Left cardiac atrium (tissue), 4 donors: ENCODE measurements at regions not wholly inside any gene's neighbourhood (a gene's known extent, or its start where the extent isn't known, plus 50 kb on each side); places are given as distances from the start of the nearest gene placed in this dataset.

Experiments used
- ATAC-seq, 2 donors: fragments of 200-7000 bp; cut with Tn5 transposase; one replicate each; pipeline ENCODE4 v1.9.1; 2020; ENCODE audit warnings: mild to moderate bottlenecking in 2 of 2, moderate library complexity in 2 of 2
- DNase-seq: peaks from one replicate; pipeline ENCODE4 v3.0.0-alpha.2; 2020
- intact Hi-C, 2 donors: fragments of 100-400 bp; cut with DNase I; formaldehyde crosslinking; loops; one replicate each; pipeline versions ENCODE4 v1.14.1 to v1.15.1; 2022 to 2023
- donor health status: DM: no; HTN: yes; CAD: no.
- donor health status: DM: no; HTN: yes; CAD: no; lungs with severe emphysema.
- donor health status: DM: yes; HTN: yes; CAD: no.
- donor health status: Dilated cardiomyopathy.

DNA sequence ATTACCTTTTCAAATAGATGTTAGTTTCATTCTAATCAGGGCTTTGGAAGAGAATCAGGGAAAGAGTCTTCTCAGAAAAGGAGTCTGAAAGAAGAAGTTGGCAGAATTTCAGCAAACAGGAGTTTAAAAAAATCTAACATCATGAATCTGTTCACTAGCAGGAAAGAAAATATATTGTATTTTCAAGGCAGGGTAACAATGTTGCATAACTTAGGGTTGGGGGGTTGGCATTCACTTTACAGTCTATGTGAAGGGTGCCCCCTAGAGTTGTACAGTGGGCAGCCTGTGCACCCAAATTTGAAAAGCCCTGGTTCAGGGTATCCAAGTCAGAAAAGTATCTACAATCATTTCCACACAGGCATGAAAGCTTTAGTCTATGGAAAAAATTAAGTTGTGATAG, 348.4 kb upstream of the SLC30A5 start:
- DNase-seq (no peak), ATAC-seq (peak in 1 of 2 donors; percentile 61)
- intact Hi-C loops, result no loop called here

DNA sequence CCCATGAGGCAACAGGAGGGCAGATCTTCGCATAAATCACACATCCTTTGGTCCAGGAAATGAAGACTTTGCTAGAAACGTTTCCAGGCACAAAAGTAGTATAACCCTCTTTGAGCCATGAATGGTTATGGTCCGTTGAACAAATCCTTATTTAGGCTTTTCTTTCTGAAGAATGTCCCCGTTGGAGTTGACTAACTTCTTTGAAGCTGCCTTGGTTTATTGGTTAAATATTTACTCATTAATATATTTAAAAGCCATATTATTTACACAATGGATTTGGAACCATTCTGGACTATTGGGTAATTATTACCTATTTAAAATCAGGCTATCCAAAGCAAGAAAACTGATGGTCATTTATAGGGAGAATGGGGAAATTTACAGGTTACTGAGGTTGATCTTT, 347.6 kb upstream of the SLC30A5 start:
- DNase-seq (no peak), ATAC-seq (no peak)
- intact Hi-C loops, result no loop called here

DNA sequence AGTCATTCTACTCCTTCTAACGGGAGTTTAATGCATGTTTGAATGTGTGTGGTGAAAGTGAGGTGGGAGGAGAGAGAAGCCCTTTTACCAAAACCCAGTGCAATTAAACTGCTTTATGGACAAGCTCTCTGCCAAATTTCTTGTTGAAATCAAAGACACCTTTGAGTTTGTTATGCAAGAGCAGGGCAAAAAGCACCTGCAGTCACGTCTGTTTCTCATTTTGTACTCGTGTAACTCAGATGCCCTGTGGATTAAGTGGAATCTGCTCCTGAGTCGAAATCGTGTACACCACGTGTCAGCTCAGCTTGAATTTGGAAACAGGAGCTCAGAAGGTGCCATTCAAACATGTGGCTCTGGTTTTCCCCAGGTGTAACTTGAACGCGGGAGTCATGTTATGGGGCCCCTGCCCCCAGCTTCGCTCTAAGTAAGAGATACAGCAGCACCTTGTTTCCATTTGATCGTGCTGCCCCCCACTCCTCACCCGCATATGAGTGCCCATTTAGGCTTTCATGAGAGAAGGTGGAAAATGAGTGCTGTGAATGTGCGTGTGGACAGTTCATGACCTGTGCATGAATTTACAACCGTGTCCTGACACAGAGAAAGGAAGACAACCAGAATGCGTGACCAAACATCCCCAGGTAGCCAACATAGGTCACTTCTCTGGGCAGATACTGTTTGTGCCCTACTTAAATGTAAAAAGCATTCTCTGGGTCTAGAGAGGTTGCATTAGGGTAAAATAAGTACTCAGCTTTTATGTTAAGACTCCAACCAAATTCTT, 347.0 kb upstream of the SLC30A5 start:
- intact Hi-C loops, result no loop called here
- ATAC-seq (no peak), DNase-seq (no peak)

DNA sequence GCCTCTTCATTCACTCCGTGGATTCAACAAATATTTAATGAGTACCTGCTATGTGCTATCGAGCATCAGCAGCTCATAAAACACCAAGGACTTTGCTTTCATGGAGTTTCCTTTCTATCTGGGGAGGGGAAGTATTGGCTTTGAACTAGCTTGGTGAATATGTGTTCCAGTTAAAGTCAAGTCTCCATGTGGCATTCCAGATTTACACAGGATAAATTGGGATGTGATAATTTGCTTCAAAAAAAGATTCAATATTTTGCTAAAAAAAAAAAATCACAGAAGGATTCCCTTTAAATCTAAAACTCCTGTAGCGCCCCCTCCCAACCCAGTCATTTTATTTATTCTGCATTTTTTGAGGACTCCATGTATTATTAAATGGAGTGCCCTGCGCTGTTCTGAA, 346.3 kb upstream of the SLC30A5 start:
- ATAC-seq (no peak), DNase-seq (no peak)
- intact Hi-C loops, result no loop called here

DNA sequence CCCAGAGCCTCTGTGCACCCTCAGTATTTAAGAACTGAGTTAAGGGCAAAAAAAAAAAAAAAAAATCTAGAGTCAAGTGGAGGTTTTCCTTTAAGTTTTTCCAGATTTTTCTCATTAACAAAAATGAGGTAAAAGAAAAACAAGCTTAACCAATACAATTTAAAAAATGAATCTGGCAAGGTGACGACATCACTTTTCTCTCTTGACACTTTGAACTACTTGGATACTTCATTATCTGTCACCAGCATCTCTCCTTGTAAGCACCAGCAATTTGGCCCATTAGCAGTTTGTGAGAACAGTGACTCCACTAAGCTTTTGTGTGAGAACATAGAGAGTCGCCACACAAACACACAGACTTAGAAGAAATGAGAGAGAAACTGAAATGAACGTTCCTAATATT, 345.7 kb upstream of the SLC30A5 start:
- intact Hi-C loops, result no loop called here
- DNase-seq, result no peak
- ATAC-seq, result no peak

DNA sequence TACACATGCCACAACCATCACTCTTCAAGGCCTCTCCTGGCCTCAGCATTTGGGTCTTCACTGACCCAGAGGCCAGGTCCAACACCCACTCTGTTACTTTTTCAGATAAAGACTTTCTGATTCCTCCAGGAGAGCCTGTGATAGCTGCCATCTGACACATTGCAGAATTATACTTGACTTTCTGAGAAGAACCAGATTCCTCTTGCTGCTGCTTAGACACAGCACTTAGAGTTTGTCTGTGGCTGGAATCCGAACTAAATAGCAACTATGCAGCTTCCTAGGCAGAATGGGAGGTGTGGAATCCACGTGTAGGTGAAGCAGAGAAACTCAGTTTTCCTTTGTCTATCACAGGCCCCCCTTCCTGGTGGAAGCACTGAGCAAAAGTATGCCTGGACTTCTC, 344.7 kb upstream of the SLC30A5 start:
- intact Hi-C loops, result no loop called here
- no peak for ATAC-seq
- DNase-seq, result no peak

DNA sequence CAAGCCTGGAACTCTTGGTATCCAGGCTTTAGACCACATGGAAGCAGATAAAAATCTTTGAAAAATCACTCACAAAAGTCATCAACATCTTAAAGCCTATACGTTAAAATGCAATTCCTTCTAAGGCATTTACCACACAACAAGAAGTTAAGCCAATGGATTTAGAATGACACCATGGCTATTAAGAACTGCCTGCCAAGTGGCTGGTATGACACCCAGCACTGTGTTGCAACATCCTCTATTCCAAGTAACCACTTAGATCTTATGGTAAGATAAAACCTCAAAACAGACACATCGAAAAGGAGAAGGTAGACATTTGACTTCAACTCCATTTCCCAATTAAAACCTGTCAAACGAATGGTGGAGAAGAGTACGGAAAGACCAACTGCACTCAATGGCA, 344.2 kb upstream of the SLC30A5 start:
- ATAC-seq (no peak), DNase-seq (no peak)
- intact Hi-C loops, result no loop called here

DNA sequence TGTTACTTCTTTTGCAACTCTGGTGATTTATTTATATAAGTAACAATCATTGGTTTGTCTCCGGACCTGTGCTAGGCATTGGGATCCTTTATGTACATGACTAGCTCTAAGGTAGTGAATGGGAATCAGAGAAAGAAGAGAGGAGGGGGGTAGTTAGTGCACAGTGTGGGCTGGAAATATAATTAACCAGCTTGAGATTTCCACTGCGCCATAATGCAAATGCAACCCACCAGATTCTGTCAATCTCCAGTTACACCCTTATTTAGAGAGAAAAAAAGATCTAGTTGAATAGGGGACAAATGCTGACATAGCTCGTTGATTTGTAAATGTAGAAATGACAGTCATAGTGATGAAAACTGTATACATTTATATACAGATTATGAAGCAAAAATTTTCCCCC, 342.2 kb upstream of the SLC30A5 start:
- DNase-seq (no peak), ATAC-seq (no peak)
- intact Hi-C loops, result no loop called here

DNA sequence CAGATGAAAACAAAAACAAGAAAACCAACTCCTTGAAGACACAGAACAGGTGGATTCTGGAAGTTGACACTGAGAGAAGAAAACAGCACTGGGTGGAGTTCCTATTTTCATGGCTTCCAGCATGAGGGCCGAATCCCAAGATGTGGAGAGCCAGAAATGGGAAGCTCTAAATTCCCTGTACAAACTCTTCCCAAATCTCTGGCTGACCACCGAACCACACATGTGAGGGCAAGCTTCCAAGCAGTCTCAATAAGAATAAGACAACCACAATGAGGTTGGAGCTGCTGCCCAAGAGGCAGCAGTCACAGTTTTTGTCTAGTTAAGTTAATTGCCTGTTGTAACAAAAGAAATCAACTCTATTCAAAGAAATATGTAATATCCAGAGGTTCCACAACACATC, 339.3 kb upstream of the SLC30A5 start:
- no peak for ATAC-seq
- intact Hi-C loops, result no loop called here

DNA sequence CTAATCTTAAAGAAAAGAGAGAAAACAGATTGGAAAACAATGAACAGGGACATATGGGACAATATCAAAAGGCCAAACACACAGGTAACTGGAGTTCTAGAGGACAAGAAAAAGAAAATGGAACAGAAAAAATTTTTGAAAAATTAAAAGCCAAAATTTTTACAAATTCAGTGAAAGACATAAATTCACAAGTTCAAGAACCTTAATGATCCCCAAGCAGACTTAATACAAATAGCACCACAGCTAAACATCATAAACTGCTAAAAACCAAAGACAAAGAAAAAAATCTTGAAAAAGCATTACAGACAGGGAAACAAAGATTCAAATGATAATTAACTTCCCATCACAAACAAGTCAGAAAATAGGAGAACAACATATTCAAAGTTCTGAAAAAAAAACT, 338.5 kb upstream of the SLC30A5 start:
- intact Hi-C loops, result no loop called here
- no peak for DNase-seq
- no peak for ATAC-seq

More for the DNA sequence above, 339.3 kb upstream of the SLC30A5 start:
- DNase-seq, result no peak

DNA sequence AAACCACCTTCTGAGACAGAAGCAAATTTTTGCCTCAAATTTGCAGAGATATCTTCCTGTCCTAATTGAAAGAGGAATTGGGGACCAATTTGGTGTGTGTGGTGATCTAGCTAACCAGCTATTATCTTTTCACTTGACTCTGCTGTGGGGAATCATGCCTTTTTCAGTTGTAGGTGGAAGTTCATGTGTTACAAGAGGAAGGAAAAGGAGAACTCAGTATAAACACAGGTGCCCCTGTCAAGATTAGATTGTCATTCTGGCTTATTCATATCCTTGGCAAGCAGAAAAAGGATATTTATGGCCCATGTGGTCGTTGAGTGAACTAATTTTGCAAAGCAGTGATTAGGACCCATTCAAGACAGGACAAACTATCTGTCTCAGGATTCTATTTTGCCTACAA, 336.8 kb upstream of the SLC30A5 start:
- DNase-seq, result no peak
- no peak for ATAC-seq
- intact Hi-C loops, result no loop called here

DNA sequence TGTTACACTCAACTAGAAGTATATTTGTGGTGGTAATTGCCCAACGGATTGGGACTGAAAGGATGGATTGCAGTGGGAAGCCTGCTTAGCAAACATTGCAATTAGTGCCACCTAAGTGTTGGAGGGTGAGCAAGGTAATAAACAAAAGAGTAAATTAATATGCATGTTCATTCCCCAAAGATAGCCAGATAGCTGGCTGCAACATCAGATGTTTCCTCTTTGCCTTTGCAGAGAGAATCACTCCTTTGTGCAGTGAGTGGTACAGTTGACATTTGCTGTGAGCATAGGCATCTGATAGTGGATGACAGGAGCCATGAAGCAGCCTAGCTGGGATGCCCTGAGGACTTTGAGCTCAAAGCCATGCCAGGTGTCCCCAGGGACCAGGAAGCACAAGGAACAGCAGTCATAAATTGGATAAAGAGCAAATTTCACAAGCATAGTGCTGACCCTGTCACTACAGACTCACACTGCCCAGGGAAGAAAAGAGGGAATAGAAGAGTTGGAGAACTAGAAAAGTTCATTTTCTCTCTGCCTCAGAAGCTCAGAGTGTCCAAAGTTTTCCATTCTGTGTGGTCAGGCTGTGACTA, 336.1 kb upstream of the SLC30A5 start:
- DNase-seq (no peak), ATAC-seq (no peak)
- intact Hi-C loops, result no loop called here

DNA sequence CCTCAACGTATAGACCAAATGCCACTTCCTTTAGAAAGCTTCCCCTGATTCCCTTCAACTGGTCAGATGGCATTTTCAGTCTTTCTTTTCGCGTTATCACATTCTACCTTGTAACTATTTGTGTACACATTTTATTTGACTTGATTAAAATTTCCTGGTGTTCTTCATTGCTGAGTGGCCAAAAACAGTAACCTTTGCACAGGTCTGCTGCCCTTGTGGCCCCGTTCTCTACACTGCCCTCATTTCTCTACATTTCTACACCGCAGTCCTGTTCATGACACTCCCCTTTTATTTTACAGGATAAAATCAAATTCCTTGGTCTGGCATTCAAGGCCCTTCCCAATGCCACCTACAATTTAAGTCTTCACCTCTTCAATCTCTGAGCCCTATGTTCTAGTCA, 334.2 kb upstream of the SLC30A5 start:
- ATAC-seq (no peak), DNase-seq (no peak)
- intact Hi-C loops, result no loop called here

DNA sequence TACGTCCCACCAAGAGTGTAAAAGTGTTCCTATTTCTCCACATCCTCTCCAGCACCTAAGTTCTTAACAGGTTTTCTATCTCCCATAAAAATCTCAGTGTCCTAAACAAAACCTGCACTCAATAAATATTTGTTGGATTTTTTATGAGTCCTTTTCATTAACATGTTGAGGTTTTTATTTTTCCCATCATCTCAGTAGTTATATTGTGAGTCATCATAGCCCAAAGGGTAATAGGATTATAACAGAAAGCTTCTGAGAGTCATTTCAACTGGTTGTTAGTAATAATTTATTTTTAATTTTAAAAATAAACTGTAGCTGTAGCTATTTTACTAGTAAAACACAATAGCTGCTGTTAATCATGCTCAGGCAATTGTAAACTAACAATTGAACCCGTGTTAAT, 331.6 kb upstream of the SLC30A5 start:
- no peak for ATAC-seq
- intact Hi-C loops, result no loop called here
- DNase-seq, result no peak

DNA sequence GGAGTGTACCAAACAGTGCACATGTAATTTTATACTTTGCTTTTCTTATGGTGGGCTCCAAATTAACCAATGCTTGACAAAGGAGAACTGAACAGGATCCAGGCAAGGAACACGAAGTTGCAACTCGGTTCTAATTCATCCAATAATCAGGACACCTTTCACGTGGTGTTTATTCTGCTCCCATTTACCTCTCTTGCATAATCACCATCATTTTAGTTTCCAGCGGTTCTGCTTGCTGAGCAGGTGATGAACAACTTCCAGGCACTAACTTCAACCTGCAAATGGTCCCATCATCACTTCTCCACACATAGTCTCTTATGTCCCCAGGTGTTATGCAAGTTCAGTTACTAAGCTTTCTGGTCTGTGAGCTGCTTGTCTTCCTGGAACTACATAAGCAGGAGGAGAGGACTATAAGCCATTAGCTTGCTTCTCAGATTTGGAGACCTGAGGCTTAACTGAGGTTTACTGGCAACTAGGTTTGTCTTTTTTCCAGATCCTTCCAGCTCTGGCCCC, 326.8 kb upstream of the SLC30A5 start:
- DNase-seq (no peak), ATAC-seq (no peak)
- intact Hi-C loops, result no loop called here

DNA sequence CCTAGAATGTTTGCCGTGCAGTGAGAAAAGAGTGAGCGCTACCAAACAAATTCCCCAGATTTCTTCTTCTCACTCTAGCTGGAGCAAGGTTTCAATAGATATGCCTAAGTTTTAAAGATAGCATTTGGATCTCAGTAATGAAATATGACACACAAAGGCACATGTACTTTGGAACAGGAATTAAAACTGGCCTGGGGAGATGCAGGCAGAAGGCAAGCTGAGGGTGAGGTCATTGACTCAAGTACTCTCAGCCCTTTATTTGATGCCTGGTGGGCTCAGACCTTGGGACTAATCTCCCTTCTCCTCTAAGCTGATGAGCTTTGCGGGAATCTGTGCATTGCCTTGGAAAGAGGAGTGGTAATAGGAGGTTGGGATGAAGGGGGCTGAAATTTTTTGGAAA, 323.3 kb upstream of the SLC30A5 start:
- intact Hi-C loops, result no loop called here
- no peak for DNase-seq
- no peak for ATAC-seq

DNA sequence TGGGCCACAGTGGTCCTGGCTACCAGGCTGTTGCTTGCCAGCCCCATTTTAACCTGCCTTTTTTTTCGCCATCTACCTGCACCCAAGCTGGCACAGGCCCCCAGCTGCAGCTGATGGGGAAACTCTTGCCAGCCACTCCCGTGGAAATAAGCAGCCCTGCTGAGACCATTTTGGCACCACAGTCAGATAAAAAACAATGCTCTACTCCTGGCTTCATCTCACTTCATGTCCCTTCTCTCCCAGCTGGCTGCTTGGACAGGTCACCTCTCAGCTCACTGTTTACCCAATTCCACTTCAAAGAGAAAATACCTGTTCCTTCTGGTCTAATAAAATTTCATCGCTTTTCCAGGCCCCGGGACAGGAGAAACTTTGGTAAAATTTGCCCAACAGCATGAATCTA, 322.6 kb upstream of the SLC30A5 start:
- no peak for ATAC-seq

DNA sequence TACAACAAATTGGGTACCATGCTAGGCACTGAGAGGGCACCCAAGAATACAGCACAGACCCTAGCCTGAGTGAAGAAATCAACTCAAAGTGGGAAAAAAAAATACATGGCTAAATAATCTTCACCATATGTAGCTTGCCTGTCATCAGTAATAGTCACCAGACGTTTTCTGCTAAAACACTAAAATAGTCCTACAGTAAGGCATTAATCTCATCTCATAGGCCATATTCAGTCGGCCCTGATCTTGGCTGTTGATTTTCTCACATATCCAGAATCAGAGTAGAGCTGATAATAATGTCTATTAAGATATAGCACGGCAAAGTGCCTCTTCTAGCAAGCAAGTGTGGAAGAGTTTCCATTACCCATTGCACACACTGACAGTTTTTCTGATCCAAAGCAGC, 322.1 kb upstream of the SLC30A5 start:
- intact Hi-C loops, result no loop called here
- DNase-seq, result no peak
- no peak for ATAC-seq

More for the DNA sequence above, 322.6 kb upstream of the SLC30A5 start:
- no peak for DNase-seq
- intact Hi-C loops, result no loop called here

DNA sequence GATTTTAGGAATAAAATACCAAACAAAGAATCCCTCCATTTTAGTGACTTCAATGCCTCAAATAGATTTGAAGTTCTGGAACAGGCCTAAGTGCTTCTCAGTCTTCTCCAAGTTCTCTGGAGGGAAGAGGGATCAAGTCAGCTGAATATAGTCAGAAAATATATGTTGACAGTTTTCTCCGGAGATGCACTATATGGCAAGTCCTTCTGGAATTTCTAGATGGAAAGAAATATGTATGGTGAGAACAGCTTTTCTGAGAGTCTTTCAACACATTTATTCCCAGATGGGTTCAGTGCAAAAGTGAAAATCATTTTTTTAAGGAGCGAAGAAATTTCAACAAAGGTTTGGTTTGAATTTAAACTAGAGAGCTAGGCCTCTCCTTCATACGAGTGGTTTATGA, 317.4 kb upstream of the SLC30A5 start:
- no peak for ATAC-seq
- DNase-seq, result no peak
- intact Hi-C loops, result no loop called here

DNA sequence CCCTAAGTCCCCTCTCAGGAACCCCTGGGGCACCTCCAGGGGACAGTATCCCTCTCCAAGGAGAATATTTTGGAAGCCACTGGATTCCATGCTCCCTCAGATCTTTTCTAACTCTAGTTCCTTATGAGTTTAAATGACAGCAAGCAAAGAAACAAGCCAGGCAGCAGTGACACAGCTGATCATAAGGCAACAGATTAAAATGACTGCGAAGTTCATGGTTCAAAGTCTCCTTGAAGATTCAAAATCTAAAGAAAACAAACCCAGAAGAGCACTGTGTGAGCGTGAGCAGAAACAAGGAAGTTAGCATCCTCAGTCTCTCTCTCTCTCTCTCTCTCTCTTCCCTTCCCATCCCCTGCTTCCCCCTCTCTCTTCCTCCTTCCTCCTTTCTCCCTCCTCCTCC, 316.7 kb upstream of the SLC30A5 start:
- ATAC-seq (no peak), DNase-seq (no peak)
- intact Hi-C loops, result no loop called here

DNA sequence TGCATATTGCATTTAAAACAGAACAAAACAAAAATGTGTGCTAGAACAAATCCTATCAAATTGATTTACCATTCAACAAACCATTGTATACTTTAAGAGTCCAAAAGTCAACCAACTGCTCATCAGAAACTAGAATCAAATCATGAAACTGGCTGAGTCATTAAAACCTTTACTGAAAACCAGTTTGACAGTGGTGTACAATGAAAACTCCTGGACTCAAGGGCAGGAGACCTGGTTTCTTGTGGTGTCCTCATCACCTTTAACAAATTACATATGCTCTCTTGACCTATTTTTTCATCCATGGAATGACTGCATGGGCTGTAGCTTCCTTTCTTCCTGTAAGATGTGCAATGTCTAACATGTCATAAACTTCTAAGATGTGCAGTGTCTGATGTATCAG, 315.3 kb upstream of the SLC30A5 start:
- intact Hi-C loops, result no loop called here
- no peak for ATAC-seq
- DNase-seq, result no peak
